CD4-positive, alpha-beta T cell treated with Interleukin-21 for 1 hour (primary cell): ENCODE measurements at regions not wholly inside any gene's neighbourhood (a gene's known extent, or its start where the extent isn't known, plus 50 kb on each side); places are given as distances from the start of the nearest gene placed in this dataset.
"Not testable (repeated sequence)": the region's sequence is repeated elsewhere in the genome, so short reads cannot be mapped to it uniquely, and the experiment has no call there.

ENCODE experiments used
- DNase-seq: peaks from one replicate; pipeline ENCODE4 v3.0.0-alpha.2; 2020

- no peak for DNase-seq
Measured at GRCh38 chr20:53738945-53739798, 145.5 kb upstream of the ZNF217 start.

DNA sequence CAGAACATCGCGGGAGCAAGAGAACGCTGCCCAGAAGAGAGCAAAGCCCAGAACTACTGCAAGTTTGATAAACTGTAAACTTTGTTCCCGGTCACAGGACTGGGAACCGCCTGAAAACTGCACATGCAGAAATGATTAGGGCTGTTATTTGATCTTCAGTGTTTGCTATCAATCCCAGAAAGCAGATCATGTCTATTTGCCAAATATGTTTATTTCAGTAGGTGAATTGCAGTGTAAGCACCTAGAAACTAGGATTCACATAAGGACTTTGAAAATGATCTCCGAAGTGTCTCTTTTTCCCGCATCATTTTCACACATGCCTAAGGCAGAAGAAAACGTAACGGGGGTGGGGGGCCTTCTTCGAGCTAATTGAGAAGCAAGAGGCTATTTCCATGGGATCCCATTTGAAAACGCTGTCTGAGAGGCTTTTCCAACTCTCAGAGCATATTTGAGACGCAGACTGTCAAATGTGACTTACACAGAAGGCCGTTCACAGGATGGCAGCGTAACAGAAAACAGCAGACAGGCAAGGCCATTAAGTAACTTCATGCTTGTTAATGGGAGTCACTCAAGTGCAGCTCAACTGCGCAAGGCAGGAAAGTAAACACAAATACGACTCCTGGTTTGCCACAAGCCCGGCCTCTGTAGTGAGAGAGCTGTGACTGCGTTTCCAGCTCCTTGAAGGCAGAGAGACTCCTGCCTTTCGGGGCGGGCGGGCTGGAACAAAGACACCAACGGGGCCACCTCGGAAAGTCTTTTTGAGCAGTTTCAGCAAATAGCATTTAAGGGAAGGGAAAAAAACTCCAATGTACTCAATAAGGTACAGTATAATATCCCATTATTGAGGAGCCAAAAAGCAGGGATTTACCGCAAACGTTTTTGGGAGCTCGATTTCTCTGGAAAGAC is 144.7 kb upstream of the ZNF217 start:
- no peak for DNase-seq

GRCh38 chr20:53737396-53738038 is 143.9 kb upstream of the ZNF217 start:
- DNase-seq: no peak

GRCh38 chr20:53736757-53737395 is 143.2 kb upstream of the ZNF217 start:
- peak; percentile 30 for DNase-seq

- DNase-seq: no peak
Measured at GRCh38 chr20:53736122-53736756, 142.6 kb upstream of the ZNF217 start.

GRCh38 chr20:53735536-53736050 is 142.0 kb upstream of the ZNF217 start:
- DNase-seq: no peak

DNA sequence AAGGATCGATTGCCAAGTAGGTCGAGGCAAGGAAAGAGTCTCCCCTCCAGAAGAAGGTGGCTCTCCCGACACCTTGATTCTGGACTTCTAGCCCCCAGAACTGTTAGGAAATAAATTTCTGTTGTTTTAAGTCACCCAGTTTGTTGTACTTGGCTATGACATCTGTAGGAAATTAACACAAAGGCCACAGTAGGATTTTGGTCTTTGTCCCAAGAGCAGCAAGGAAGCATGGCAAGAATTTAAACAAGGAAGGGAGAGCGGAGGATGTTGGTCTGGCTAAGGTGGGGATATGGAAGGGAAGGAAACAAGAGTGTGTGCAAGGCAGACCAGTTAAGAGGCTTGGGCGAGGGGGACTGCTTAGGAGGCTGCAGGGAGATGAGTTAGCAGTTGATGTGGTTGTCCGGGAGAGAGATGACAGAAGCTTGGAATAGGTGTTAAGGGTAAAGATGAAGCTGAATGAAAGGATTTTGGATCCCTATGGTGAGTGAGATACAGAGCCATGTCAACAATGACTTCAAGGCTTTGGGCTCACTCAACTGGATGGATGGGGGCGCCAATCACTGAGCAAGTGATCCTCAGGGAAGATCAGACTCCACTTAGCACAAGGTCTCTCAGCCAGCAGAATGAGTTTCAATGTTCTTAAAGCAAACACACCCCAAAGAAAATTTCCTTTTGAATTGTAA is 140.5 kb upstream of the ZNF217 start:
- no peak for DNase-seq

DNA sequence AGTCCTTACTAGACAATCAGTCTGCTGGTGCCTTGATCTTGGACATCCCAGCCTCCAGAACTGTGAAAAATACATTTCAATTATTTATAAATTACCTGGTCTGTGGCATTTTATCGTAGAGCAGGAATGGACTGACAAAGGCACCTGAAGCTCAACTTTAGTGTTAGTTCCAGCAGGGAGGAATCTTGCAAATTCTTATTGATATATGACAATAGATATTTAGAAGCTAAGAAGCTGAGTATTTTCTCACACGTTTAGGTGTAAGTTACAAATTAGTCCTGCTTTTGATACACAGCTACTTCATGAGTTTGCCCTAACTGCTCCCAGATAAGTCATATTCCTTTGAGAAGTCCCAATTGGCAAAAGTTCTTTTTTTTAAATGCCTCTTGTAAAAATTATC is 138.0 kb upstream of the ZNF217 start:
- no peak for DNase-seq

GRCh38 chr20:53728359-53728758 is 134.7 kb upstream of the ZNF217 start:
- no peak for DNase-seq

GRCh38 chr20:53727239-53727638 is 133.6 kb upstream of the ZNF217 start:
- DNase-seq: not testable (repeated sequence)

- DNase-seq: no peak
Measured at GRCh38 chr20:53725575-53725970, 131.9 kb upstream of the ZNF217 start.

- no peak for DNase-seq
Measured at GRCh38 chr20:53723621-53724020, 130.0 kb upstream of the ZNF217 start.

GRCh38 chr20:53723045-53723444 is 129.4 kb upstream of the ZNF217 start:
- no peak for DNase-seq

DNA sequence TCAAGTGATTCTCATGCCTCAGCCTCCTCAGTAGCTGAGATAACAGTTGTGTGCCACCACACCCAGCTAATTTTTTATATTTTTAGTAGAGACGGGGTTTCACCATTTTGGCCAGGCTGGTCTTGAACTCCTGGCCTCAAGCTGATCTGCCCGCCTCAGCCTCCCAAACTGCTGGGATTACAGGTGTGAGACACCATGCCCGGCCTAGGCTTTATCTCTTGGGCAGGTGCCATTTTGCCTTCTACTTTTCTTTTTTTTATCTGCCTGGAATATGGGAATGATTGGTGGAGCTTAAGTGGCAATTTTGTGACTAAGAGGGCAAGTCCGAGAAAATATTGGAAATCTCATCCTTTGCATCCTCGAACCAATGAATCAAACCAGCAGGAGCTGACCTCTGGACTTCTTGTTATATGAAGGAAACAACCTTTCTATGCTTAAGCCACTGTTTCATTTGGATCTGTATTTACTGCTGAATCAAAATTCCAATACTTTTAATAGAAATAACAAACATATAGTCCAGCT is 128.9 kb upstream of the ZNF217 start:
- DNase-seq: no peak

GRCh38 chr20:53721445-53721963 is 127.9 kb upstream of the ZNF217 start:
- not testable (repeated sequence) for DNase-seq

GRCh38 chr20:53719171-53719803 is 125.6 kb upstream of the ZNF217 start:
- DNase-seq: not testable (repeated sequence)

DNA sequence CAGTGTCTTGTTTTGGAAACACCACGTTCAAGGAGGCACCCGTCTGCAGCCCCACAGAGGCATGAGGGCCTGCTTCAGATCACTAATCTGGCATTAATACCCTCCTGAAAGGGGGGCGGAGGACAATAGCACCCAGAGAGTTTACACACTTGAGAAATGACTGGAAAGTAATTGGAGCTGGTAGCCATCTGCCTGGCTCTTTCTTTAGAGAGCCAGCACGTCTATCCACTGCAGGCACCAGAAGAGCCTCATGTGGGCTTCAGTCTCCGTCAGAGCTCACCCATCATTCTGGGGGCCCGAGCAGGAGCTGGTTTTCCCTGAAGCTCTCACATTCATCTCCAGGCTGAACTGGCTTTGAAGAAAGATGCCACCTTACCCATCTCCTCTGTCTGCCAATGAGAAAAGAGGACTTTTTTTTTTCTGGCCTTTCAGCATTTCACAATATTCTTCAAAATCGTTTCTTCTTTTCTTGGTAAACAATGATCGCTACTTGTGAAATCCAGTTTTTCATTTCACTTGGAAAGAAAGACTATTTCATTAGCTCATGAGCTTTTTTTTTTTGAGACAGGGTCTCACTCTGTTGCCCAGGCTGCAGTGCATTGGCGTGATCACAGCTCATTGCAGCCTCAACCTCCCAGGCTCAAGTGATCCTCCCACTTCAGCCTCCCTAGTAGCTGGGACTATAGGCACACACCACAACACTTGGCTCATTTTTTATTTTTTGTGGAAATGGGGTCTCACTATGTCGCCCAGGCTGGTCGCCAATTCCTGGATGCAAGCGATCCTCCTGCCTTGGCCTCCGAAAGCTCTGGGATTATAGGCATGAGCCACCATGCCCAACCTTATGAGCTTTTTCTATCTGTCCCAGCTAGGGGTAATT is 124.7 kb upstream of the ZNF217 start:
- DNase-seq: no peak

DNA sequence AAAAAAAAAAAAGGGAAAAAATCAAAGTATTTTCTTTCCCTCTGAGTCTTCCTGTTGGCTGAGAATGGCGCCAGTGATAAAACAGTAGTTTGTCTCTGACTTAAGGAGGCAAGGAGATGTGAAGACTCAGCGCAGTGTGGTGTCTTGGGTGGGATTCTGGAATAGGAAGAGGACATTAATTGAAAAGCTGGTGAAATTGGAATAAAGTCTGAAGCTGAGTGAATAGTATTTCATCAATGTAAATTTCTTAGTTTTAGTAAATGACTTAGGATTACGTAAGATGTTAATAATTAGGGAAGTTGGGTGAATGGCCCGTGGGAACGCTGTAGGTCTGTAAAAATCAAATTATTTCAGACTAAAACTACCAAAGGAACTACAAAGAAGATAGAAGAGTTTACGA is 122.8 kb upstream of the ZNF217 start:
- no peak for DNase-seq

GRCh38 chr20:53714524-53714923 is 120.9 kb upstream of the ZNF217 start:
- no peak for DNase-seq
